ENCODE measurements at regions not wholly inside any gene's neighbourhood (a gene's known extent, or its start where the extent isn't known, plus 50 kb on each side); places are given as distances from the start of the nearest gene placed in this dataset.

- TF ChIP-seq, protein P1, sequence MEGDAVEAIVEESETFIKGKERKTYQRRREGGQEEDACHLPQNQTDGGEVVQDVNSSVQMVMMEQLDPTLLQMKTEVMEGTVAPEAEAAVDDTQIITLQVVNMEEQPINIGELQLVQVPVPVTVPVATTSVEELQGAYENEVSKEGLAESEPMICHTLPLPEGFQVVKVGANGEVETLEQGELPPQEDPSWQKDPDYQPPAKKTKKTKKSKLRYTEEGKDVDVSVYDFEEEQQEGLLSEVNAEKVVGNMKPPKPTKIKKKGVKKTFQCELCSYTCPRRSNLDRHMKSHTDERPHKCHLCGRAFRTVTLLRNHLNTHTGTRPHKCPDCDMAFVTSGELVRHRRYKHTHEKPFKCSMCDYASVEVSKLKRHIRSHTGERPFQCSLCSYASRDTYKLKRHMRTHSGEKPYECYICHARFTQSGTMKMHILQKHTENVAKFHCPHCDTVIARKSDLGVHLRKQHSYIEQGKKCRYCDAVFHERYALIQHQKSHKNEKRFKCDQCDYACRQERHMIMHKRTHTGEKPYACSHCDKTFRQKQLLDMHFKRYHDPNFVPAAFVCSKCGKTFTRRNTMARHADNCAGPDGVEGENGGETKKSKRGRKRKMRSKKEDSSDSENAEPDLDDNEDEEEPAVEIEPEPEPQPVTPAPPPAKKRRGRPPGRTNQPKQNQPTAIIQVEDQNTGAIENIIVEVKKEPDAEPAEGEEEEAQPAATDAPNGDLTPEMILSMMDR (IDR thresholded peaks at IDR 0.05), result no peak
- TF ChIP-seq POLR2A (IDR thresholded peaks at IDR 0.05; ENCODE audit: low read depth) (no peak), POLR2AphosphoS5 (IDR thresholded peaks at IDR 0.05) (no peak)
These were observed 123.2 kb downstream of the C5orf15 start for GRCh38 chr5:133845271-133845670.
